ENCODE measurements at regions not wholly inside any gene's neighbourhood (a gene's known extent, or its start where the extent isn't known, plus 50 kb on each side); places are given as distances from the start of the nearest gene placed in this dataset.

DNA sequence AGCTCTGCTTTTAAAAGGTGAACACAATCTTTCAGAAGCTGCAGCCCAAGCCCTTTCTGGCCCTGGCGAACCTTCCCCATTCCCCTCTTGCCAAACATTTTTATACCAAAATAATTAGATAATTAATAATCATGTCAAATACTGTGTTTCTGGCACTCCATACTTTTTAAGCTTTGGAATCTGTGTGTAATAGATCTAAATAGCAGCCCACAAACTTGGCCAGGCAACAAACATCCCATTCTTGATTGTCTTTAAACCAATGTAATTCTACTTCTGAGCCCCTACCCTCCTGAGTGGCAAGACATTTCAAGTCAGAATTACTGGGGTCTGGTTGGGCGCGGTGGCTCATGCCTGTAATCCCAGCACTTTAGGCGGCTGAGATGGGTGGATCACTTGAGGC is 137.7 kb downstream of the NAV1 start:
- TF ChIP-seq EZH2 (IDR thresholded peaks at IDR 0.05) = no peak
- TF ChIP-seq CTCF (IDR thresholded peaks at IDR 0.05) = no peak
- TF ChIP-seq EZH2phosphoT487 (IDR thresholded peaks at IDR 0.05) = no peak
